T-helper 2 cell treated with Interferon-gamma antibody and Interleukin-4, amounts not matched to agents 5 μg/mL and 100 μg/mL, for 36 hours (primary cell): ENCODE measurements at regions not wholly inside any gene's neighbourhood (a gene's known extent, or its start where the extent isn't known, plus 50 kb on each side); places are given as distances from the start of the nearest gene placed in this dataset.

Experiments
- DNase-seq: peaks from one replicate; pipeline ENCODE4 v3.0.0; 2021; ENCODE audit warnings: low spot score
- H3K27ac Mint-ChIP-seq: one replicate; pipeline ENCODE4 v1.8.0; 2021; ENCODE audit warnings: mild to moderate bottlenecking, mixed read lengths
- H3K27me3 Mint-ChIP-seq: one replicate; pipeline ENCODE4 v1.8.0; 2021; ENCODE audit warnings: low read depth, mixed read lengths
- H3K36me3 Mint-ChIP-seq: one replicate; pipeline ENCODE4 v1.8.0; 2021; ENCODE audit warnings: low read depth, mixed read lengths
- H3K4me1 Mint-ChIP-seq: one replicate; pipeline ENCODE4 v1.8.0; 2021; ENCODE audit warnings: low read depth, mixed read lengths
- H3K4me3 Mint-ChIP-seq: one replicate; pipeline ENCODE4 v1.8.0; 2022; ENCODE audit warnings: mild to moderate bottlenecking, moderate library complexity, mixed read lengths
- H3K9me3 Mint-ChIP-seq: one replicate; pipeline ENCODE4 v1.8.0; 2021; ENCODE audit warnings: mixed read lengths

DNA sequence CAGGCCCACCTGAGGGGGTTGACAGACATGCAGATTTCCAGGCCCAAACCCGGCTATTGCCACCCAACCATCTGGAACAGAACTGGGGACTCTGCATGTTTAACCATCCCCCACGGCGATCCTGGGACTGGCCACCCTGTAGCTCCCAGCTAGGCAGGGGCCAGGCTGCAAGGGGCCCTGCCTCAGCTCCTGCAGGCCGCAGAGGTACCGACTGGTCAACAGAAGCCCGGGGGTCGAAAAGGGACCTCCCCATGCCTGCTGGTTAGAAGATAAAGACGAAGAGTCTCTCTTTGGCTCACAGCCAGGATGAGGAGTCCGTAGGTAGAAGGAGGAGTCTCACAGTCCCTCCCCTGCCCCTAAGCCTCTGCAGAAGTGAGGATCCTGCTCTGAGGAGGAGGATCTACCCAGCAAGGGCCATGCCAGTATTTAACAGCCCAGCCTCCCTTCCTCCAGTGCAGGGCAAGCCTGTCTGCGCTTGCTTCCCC lies 223.4 kb upstream of the TNRC6C start:
- H3K4me3 Mint-ChIP-seq: no peak overlapping the region
- H3K9me3 Mint-ChIP-seq: peaks cover 16% of the 10 kb centered on the region
- H3K36me3 Mint-ChIP-seq: peaks cover 3% of the 10 kb centered on the region
- no peak for DNase-seq
- H3K4me1 Mint-ChIP-seq: no peaks in the 10 kb centered on the region
- H3K27me3 Mint-ChIP-seq: peaks cover 33% of the 10 kb centered on the region
- no peak overlapping the region for H3K27ac Mint-ChIP-seq

DNA sequence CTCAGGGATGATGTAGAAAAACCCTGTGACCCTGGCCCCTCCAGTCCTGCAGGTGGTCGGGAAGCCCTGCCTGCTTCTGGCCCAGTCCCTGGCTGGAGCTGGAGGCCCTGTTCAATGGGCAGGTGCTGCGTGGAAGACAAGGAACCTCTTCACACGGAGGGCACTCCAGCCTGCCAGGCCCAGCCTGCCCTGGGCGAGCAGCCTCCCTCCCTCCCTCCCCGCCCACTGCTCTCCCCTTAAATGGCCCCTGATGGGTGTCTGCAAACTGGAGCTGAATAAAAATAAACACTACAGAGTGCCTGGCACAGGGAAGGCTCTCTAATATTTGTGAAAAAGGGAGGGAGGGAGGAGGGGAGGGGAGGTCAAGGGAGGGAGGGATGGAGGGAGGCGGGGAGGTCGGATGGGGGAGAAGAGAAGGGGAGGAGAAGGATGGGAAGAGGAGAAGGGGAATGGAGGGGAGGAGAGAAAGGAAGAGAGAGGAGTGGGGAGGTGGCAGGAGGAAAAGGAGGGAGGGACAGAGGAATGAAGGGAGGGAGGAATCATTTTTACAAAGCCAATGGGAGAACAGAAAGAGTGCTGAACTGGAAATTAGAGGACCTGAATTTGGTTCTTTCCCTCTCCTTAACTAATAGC lies 222.8 kb upstream of the TNRC6C start:
- DNase-seq: no peak
- Mint-ChIP-seq H3K27ac (no peak overlapping the region), H3K4me1 (no peaks in the 10 kb centered on the region), H3K36me3 (peaks cover 3% of the 10 kb centered on the region), H3K27me3 (peaks cover 29% of the 10 kb centered on the region), H3K4me3 (no peak overlapping the region), H3K9me3 (peaks cover 16% of the 10 kb centered on the region)

DNA sequence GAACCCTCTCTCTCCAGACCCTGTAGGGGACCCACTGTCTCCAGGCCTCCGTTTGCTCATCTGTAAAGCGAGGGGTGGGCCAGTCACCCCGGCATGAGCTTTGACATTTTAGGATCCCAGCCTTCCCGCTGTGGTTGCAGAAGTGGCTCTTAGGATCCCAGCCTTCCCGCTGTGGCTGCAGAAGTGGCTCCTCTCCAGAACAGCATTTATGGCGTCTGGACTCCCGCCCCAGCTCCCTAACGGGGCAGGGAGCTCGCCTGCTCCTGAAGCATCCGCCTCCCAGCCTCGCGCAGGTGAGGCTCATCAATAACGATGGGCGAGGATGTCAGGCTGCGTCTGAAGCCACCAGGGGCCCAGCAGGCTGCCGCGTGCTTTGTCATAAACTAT lies 222.3 kb upstream of the TNRC6C start:
- Mint-ChIP-seq H3K9me3 (peaks cover 20% of the 10 kb centered on the region), H3K27ac (no peak overlapping the region), H3K36me3 (peaks cover 3% of the 10 kb centered on the region), H3K27me3 (peaks cover 29% of the 10 kb centered on the region), H3K4me1 (no peaks in the 10 kb centered on the region), H3K4me3 (no peak overlapping the region)
- no peak for DNase-seq

DNA sequence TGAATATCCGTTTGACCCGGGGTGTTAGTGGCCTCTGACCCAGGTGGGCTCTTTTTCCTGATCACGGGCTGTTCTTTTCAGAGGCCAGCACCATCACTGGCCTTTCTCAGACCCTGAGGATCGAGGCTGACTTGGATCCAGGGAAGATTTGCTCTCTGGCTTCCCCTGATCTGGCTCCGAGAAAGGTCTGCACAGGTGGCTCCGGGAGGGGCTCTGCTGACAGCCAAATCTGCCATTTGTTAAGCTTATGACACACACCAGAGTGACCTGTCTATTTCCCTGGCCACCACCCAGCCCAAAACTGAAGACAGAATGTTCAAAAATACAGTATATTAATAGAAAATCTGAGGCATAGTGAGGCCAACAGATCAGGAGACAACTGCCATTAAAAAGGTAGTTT lies 221.8 kb upstream of the TNRC6C start:
- H3K36me3 Mint-ChIP-seq: peaks cover 3% of the 10 kb centered on the region
- H3K27me3 Mint-ChIP-seq: peaks cover 29% of the 10 kb centered on the region
- H3K9me3 Mint-ChIP-seq: peaks cover 20% of the 10 kb centered on the region
- H3K4me3 Mint-ChIP-seq: no peak overlapping the region
- no peak for DNase-seq
- H3K4me1 Mint-ChIP-seq: no peaks in the 10 kb centered on the region
- H3K27ac Mint-ChIP-seq: no peak overlapping the region

DNA sequence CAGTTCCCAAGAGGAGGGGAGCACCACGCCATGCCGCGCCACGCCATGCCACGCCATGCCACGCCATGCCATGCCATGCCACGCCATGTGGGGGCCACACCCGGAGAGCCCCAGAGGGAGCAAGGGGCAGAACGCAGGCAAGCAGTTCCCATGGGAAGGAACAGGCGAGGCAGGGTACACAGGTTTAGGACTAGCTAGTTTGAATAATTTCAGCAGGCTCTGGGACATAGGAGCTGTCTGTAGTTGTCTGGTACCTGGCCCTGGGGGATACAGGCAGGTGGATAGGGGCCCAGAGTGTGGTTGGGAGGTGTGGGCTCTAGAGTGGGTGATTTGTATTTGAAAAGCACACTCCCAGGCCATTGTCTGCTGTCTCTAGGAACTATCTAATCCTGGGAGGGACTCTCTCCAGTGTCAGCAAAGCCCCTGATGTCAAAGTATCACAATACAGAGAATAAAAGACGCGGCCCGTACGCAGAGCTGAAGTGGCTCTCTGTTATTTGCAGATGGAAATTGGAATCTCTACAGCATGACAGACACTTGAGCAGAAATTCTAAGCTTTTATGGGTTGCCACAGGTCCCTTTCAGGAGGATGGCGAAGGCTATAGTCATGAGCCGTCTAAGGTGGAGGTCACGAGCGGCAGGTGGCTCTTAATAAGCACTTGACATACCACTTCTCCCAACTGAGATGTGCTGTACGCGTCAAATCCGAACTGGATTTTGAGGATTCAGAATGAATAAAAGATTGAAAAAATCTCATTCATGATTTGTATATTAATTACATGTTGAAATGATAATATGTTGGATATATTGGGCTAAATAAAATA lies 220.8 kb upstream of the TNRC6C start:
- Mint-ChIP-seq H3K27me3 (peaks cover 21% of the 10 kb centered on the region), H3K36me3 (peaks cover 1% of the 10 kb centered on the region), H3K4me3 (no peak overlapping the region), H3K9me3 (peaks cover 13% of the 10 kb centered on the region), H3K27ac (no peak overlapping the region), H3K4me1 (no peaks in the 10 kb centered on the region)
- no peak for DNase-seq

DNA sequence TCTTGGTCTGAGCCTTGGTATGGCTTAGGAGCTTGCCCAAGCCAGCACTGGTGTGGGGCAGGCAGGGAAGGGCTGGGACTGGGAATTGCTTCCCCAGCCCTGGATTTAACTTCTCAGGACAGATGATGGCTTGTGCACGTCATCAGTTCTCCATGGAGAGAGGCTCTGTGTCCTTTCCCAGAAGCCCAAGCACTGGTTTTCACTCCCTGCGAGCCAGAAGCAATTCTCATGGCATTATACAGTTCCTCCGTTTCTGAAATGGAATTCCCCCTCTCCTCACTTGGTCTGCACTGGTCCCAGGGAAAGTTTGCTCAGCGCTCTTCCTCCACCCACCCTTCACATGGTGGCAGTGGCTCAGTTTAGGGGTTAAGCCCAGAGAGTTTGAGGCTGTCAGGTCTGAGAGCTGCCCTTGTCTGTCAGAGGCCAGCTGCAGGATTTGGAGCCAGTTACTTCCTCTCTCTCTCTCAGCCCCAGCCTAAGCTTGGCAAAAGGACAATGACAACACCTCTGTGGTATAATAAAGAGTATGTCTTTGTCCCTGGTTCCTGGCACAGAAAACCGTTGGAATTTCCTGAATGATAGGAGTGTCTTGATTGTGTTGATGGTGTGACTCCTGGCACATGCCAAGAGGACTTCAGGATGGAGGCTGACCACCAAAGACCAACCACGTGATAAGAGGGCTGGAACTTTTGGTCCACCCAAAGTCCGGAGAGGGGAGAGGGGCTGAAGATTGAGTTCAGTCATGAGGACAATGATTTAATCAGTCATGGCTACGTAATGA lies 219.6 kb upstream of the TNRC6C start:
- Mint-ChIP-seq H3K36me3 (no peaks in the 10 kb centered on the region), H3K27me3 (peaks cover 14% of the 10 kb centered on the region), H3K4me1 (no peaks in the 10 kb centered on the region), H3K27ac (no peak overlapping the region), H3K9me3 (peaks cover 4% of the 10 kb centered on the region), H3K4me3 (no peak overlapping the region)
- no peak for DNase-seq

DNA sequence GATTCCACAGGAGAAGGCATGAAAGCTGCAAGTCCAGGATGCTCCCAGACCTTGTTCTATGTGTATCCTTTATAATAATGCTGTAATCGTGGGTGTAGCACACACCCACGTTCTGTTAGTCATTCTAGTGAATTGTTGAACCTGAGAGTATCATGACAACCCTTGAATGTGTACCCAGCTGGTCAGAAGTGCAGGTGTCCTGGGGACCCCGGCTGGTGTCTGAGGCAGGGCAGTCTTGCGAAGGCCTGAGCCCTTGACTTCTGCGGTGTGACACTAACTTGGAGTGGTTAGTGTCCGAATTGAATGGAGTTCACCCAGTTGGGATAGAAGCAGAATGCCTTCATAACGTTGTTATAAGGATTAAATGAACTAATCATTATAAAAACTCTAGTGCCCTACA lies 218.0 kb upstream of the TNRC6C start:
- Mint-ChIP-seq H3K36me3 (no peaks in the 10 kb centered on the region), H3K27ac (no peak overlapping the region), H3K4me3 (no peak overlapping the region), H3K4me1 (no peaks in the 10 kb centered on the region), H3K9me3 (peaks cover 4% of the 10 kb centered on the region), H3K27me3 (peaks cover 11% of the 10 kb centered on the region)
- DNase-seq: no peak

DNA sequence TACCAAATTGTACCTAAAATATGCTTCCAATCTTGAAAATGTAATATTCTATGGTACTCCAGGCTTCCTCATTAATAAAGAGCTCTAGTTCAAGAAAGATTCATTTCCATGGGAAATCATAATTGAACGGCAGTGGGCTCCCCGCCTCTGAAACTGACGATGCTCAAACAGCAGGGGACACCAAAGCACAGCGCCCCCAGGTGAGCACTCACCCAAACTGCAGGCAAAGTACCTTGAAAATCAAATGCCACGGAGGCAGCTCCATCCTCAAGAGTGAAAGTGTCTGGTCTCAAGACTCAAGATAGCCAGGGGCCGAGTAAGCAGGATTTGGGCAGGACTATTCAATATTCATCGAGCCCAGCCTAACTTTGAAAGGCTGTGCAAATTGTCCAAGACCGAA lies 217.4 kb upstream of the TNRC6C start:
- no peaks in the 10 kb centered on the region for H3K36me3 Mint-ChIP-seq
- no peak overlapping the region for H3K4me3 Mint-ChIP-seq
- DNase-seq: no peak
- H3K4me1 Mint-ChIP-seq: no peaks in the 10 kb centered on the region
- H3K27ac Mint-ChIP-seq: no peak overlapping the region
- peaks cover 4% of the 10 kb centered on the region for H3K9me3 Mint-ChIP-seq
- H3K27me3 Mint-ChIP-seq: peaks cover 11% of the 10 kb centered on the region

DNA sequence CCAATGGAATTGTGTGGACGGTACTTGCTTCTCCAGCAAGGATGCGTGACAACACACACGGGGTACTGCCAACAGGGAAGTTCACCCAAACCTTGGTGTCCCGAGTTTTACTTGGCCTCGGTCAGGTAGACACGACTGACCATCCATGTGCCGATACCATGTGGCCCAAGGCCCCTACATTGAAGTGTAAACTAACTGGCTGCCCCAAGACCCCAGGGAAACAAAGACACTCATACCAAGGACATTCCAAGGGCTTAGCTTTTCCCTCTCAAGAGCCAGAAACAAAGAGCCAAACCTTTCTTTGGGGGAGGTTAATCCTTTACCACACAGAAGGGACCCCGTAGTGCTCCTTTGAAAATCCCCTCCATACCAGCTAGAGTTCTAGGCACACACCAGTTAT lies 215.9 kb upstream of the TNRC6C start:
- Mint-ChIP-seq H3K4me1 (no peaks in the 10 kb centered on the region), H3K27me3 (peaks cover 11% of the 10 kb centered on the region), H3K36me3 (no peaks in the 10 kb centered on the region), H3K4me3 (no peak overlapping the region), H3K9me3 (peaks cover 4% of the 10 kb centered on the region), H3K27ac (no peak overlapping the region)
- no peak for DNase-seq

DNA sequence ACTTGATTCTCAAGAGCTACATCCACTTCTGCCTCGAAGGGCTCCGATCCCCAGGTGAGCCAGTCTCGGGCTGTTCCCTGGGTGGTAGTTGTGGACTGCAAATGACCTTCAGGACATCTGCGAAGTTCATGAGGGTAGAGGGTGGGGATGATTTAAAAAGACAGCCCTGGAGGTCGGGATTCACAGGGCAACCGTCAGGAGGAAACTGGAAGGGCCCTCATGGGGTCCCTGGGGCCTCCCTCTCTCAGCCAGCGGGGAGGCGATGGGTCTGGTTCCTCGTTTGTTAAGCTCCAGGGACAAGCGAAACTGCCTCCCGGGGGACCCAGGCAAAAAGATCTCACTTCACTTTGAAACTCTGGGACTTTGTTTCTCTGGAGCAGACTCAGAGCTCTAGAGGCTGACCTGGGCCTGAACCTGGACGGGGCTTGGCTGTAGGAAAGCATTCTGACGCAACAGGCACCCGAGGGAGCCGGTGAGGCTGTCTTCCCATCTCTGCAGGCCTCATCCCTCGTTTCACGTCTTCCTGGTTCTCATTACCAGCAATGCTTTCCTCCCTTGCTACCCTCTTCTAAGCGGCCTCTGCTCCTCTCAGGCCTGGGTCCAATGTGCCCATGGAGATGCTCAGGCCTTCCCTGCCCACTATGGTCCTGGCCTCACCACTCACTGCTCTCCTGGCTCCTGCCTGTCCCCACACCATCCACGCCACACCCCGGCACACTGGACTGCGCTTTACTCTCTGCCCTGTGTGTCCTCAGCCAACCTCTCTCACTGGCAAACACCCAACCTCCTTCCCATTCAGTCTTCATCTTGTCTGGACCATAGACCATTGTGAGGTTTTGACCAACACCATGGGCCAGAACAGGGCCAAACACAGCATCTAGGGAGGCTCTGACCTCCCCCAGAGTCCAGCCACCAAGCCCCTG lies 214.2 kb upstream of the TNRC6C start:
- DNase-seq: no peak
- Mint-ChIP-seq H3K4me1 (no peaks in the 10 kb centered on the region), H3K27me3 (peaks cover 6% of the 10 kb centered on the region), H3K4me3 (no peak overlapping the region), H3K9me3 (peaks cover 4% of the 10 kb centered on the region), H3K27ac (no peak overlapping the region), H3K36me3 (no peaks in the 10 kb centered on the region)

DNA sequence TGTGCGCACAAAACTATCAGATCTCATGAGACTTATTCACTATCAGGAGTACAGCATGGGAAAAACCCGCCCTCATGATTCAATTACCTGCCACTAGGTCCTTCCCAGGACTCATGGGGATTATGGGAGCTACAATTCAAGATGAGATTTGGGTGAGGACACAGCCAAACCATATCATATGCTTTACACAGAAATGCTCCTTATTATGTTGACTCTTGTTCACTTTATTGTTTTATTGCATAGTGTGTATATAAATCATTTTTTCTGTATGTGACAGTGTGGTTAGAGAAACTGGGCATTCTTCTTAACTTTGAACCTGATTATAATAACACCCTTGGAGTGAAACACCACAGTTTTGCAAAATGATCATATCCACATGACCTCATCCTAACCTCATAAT lies 212.8 kb upstream of the TNRC6C start:
- H3K4me3 Mint-ChIP-seq: no peak overlapping the region
- no peaks in the 10 kb centered on the region for H3K36me3 Mint-ChIP-seq
- H3K9me3 Mint-ChIP-seq: peaks cover 4% of the 10 kb centered on the region
- H3K4me1 Mint-ChIP-seq: no peaks in the 10 kb centered on the region
- peaks cover 12% of the 10 kb centered on the region for H3K27me3 Mint-ChIP-seq
- H3K27ac Mint-ChIP-seq: no peak overlapping the region
- no peak for DNase-seq

DNA sequence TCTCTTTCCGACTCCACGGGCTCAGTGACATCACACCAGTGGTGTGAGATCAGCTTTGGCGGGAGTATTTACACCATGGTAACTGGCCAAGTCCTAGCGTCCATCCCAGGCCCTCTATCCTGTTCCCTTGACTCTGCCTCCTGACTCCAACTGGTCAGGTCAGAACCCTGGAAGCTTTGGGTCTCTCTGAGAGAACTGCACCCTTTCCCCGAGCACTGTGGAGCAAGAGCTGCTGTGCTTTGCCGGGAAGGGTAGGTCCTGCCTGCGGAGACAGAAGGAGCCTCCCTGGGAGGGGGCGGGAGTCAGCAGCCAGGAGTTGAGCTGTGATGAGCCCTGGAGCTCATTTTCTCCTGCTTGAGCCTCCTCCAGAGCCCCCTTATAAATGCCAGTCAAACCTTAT lies 212.1 kb upstream of the TNRC6C start:
- H3K4me3 Mint-ChIP-seq: no peak overlapping the region
- H3K27ac Mint-ChIP-seq: no peak overlapping the region
- no peaks in the 10 kb centered on the region for H3K4me1 Mint-ChIP-seq
- no peaks in the 10 kb centered on the region for H3K9me3 Mint-ChIP-seq
- peaks cover 12% of the 10 kb centered on the region for H3K27me3 Mint-ChIP-seq
- no peak for DNase-seq
- H3K36me3 Mint-ChIP-seq: no peaks in the 10 kb centered on the region

DNA sequence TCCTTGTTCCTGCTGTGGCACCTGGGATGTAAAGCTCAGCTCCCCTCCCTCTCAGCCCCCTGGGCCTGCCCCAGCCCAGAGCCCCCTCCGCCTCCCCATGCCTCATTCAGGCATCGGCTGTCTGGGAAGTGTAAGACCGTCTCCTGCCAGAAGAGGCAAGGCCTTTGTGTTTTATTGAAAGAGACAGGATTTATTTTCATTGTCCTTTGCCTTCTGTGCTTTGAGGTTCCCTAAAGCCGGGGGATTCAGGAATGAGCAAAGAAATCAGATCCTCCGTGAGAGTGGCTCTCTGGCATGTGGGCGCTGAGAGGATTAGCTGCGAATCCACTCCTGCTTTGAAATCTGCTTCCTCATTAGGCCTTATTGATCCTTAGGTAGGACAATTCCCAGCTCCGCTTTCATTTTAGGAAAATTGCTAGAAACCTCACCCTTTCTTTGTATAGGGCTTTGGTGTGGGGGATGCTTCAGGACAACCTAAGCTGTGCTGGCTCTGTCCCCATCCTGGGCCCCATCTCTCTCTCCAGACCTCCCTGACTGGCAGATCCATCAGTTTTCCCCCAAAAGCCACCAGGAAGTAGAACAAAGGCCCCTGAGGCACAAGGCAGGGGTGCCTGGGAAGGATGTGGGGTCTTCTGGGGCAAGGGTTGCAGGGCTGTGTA lies 211.5 kb upstream of the TNRC6C start:
- H3K27ac Mint-ChIP-seq: no peak overlapping the region
- H3K27me3 Mint-ChIP-seq: peaks cover 12% of the 10 kb centered on the region
- no peak for DNase-seq
- H3K4me1 Mint-ChIP-seq: no peaks in the 10 kb centered on the region
- no peaks in the 10 kb centered on the region for H3K36me3 Mint-ChIP-seq
- no peaks in the 10 kb centered on the region for H3K9me3 Mint-ChIP-seq
- H3K4me3 Mint-ChIP-seq: no peak overlapping the region
